NCI-H82 treated with DMSO at 0.1 percent for 48 hours (cell line): ENCODE measurements at regions not wholly inside any gene's neighbourhood (a gene's known extent, or its start where the extent isn't known, plus 50 kb on each side); places are given as distances from the start of the nearest gene placed in this dataset.

Experiments used
- DNase-seq: peaks from one replicate; lab custom pipeline; 2025; ENCODE audit not compliant: unreplicated experiment; lab: John Stamatoyannopoulos, UW

GRCh38 chr2:21916934-21917522 is 793.3 kb downstream of the TDRD15 start:
- no peak for DNase-seq

GRCh38 chr2:21920721-21921120 is 797.0 kb downstream of the TDRD15 start:
- no peak for DNase-seq

GRCh38 chr2:21924640-21925285 is 801.0 kb downstream of the TDRD15 start:
- DNase-seq, result no peak

GRCh38 chr2:21928292-21928691 is 804.5 kb downstream of the TDRD15 start:
- no peak for DNase-seq

- no peak for DNase-seq
These were observed 806.5 kb downstream of the TDRD15 start for GRCh38 chr2:21930226-21930625.

GRCh38 chr2:21939967-21940366 is 816.2 kb downstream of the TDRD15 start:
- no peak for DNase-seq

GRCh38 chr2:21944536-21944935 is 820.8 kb downstream of the TDRD15 start:
- DNase-seq, result no peak

- DNase-seq, result no peak
These were observed 821.9 kb downstream of the TDRD15 start for GRCh38 chr2:21945658-21946057.

GRCh38 chr2:21947046-21947445 is 823.3 kb downstream of the TDRD15 start:
- no peak for DNase-seq

GRCh38 chr2:21966139-21966538 is 842.4 kb downstream of the TDRD15 start:
- DNase-seq, result no peak

GRCh38 chr2:21970971-21971370 is 847.2 kb downstream of the TDRD15 start:
- DNase-seq, result no peak

- no peak for DNase-seq
These were observed 848.8 kb downstream of the TDRD15 start for GRCh38 chr2:21972586-21972985.

GRCh38 chr2:21981127-21981526 is 857.4 kb downstream of the TDRD15 start:
- no peak for DNase-seq

GRCh38 chr2:21993002-21993401 is 869.2 kb downstream of the TDRD15 start:
- DNase-seq, result no peak

- DNase-seq, result no peak
These were observed 872.6 kb downstream of the TDRD15 start for GRCh38 chr2:21996339-21996738.

GRCh38 chr2:21999522-21999921 is 875.8 kb downstream of the TDRD15 start:
- no peak for DNase-seq

- DNase-seq, result no peak
These were observed 878.3 kb downstream of the TDRD15 start for GRCh38 chr2:22002066-22002465.

- DNase-seq, result no peak
These were observed 879.5 kb downstream of the TDRD15 start for GRCh38 chr2:22003270-22003669.

GRCh38 chr2:22011048-22011447 is 887.3 kb downstream of the TDRD15 start:
- DNase-seq, result no peak

- DNase-seq, result no peak
These were observed 896.4 kb downstream of the TDRD15 start for GRCh38 chr2:22020091-22020742.

- DNase-seq, result no peak
These were observed 903.7 kb downstream of the TDRD15 start for GRCh38 chr2:22027345-22028005.

- DNase-seq, result no peak
These were observed 911.6 kb downstream of the TDRD15 start for GRCh38 chr2:22035361-22035830.
